ENCODE measurements at regions not wholly inside any gene's neighbourhood (a gene's known extent, or its start where the extent isn't known, plus 50 kb on each side); places are given as distances from the start of the nearest gene placed in this dataset.

- Mint-ChIP-seq H3K4me3 (no peak overlapping the region), H3K9me3 (no peaks in the 10 kb centered on the region), H3K4me1 (ENCODE audit: low read depth in 2 of 2) (no peaks in the 10 kb centered on the region), H3K36me3 (no peaks in the 10 kb centered on the region), H3K27me3 (peaks cover 12 to 17% of the 10 kb centered on the region in 2 donors), H3K27ac (no peak overlapping the region)
- ATAC-seq: no peak
- DNase-seq (ENCODE audit: low spot score): no peak
Measured at GRCh38 chr20:40463171-40463570, 225.9 kb downstream of the MAFB start.

DNA sequence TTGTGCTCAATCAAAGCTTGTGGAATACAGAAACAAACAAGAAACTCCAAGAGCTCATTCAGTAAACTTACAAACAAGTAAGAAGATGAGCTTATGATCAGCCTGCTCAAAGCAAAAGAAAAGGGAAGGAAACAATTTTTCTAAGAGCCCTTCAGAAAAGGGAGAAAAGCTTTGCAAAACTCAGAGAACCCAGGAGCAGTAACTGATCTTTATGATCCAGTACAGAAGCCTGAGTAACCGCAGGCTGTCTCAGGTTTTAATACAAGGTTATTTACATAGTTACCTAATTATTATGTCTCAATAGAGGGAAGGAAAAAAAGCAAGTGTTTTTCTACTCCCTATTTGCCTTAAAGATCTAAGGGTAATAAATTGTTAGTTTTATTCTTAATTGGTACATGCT is 226.5 kb downstream of the MAFB start:
- Mint-ChIP-seq H3K4me1 (ENCODE audit: low read depth in 2 of 2) (no peaks in the 10 kb centered on the region), H3K9me3 (no peaks in the 10 kb centered on the region), H3K27ac (no peak overlapping the region), H3K27me3 (peaks cover 12 to 14% of the 10 kb centered on the region in 2 donors), H3K4me3 (no peak overlapping the region), H3K36me3 (no peaks in the 10 kb centered on the region)
- DNase-seq (ENCODE audit: low spot score) (no peak), ATAC-seq (no peak)

DNA sequence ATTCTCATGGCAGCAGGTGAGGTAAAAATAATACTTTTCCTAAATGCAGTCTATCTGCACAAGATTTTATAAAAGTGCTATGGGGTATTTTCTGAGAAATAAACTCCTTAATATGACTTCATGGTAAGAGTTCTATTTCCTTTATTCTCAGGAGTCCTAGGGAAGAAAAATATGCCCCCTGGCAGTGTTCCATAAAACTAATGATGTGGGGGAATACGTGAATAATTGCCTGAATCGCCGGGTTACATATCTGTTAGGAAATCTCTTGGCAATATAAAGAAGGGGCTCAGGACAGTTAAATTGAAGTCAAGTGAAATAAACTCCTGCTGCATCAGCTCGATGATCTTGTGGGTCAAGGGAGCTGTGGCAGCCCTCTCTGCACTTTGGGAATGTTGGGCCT is 229.7 kb downstream of the MAFB start:
- Mint-ChIP-seq H3K27me3 (peaks cover 13 to 20% of the 10 kb centered on the region in 2 donors), H3K9me3 (no peaks in the 10 kb centered on the region)

GRCh38 chr20:40457404-40457803 is 231.6 kb downstream of the MAFB start:
- Mint-ChIP-seq H3K27me3 (peaks cover 13 to 33% of the 10 kb centered on the region in 2 donors), H3K4me1 (ENCODE audit: low read depth in 2 of 2) (no peaks in the 10 kb centered on the region), H3K4me3 (no peak overlapping the region), H3K36me3 (no peaks in the 10 kb centered on the region), H3K9me3 (no peaks in the 10 kb centered on the region), H3K27ac (no peak overlapping the region)
- no peak for ATAC-seq
- DNase-seq (ENCODE audit: low spot score): no peak

More for the DNA sequence above, 229.7 kb downstream of the MAFB start:
- H3K4me3 Mint-ChIP-seq: no peak overlapping the region
- ATAC-seq (no peak), DNase-seq (ENCODE audit: low spot score) (no peak)
- H3K4me1 Mint-ChIP-seq (ENCODE audit: low read depth in 2 of 2): no peaks in the 10 kb centered on the region
- no peak overlapping the region for H3K27ac Mint-ChIP-seq
- no peaks in the 10 kb centered on the region for H3K36me3 Mint-ChIP-seq

DNA sequence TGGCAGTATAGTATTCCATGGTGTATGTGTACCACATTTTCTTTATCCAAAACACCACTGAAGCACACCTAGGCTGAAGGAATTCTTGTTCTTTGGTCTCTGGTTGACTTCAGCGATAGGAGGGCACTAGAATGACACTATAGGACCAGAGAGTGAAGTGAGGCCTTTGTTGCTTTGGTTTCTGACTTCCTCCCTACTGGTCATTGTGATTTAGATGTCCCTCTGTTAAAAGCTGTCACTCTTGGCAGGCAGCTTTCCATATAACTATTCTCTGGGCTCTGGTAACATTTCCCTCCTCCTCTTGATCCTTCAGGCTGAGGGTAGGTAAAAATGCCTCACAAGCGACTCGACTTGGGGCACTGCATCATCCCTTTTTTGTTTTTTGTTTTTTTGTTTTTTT is 236.3 kb downstream of the MAFB start:
- Mint-ChIP-seq H3K4me1 (ENCODE audit: low read depth in 2 of 2) (no peaks in the 10 kb centered on the region), H3K27me3 (peaks cover 2 to 25% of the 10 kb centered on the region in 2 donors), H3K9me3 (no peaks in the 10 kb centered on the region), H3K27ac (no peak overlapping the region), H3K36me3 (no peaks in the 10 kb centered on the region), H3K4me3 (no peak overlapping the region)
- DNase-seq (ENCODE audit: low spot score) (no peak), ATAC-seq (no peak)

- Mint-ChIP-seq H3K27ac (no peak overlapping the region), H3K4me1 (ENCODE audit: low read depth in 2 of 2) (no peaks in the 10 kb centered on the region), H3K36me3 (no peaks in the 10 kb centered on the region), H3K9me3 (no peaks in the 10 kb centered on the region), H3K27me3 (peaks cover 2 to 24% of the 10 kb centered on the region in 2 donors), H3K4me3 (no peak overlapping the region)
- DNase-seq (ENCODE audit: low spot score) (no peak), ATAC-seq (no peak)
Measured at GRCh38 chr20:40451552-40451951, 237.5 kb downstream of the MAFB start.

DNA sequence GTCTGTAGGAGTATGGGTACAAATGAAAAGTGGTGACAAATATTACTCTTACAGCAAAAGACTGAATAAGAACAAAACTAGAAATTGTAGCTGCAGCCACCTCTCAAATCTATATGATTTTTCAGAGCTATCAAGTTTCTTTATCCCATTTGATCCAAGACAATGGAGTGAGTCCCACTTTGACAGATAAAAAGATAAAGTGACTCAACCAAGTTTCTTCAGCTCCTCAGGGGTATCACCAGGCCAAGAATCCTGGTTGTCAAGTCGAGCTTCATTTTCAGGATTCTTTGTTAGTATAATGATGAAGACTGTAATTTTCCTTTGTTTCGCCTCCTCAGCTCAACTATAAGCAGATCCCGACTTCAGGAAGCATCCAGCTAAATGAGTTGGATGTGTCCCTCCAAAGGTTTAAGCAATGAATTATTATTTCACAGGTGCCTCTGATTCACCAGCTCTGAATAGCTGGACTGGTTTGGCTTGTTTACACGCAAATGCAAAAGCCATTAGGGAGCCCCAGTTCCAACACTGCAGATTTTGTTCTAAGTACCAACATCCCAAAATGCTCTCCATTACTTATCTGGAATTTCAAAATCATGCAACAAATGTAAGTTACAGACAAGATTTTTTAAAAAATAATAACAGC is 238.9 kb downstream of the MAFB start:
- H3K9me3 Mint-ChIP-seq: no peaks in the 10 kb centered on the region
- no peaks in the 10 kb centered on the region for H3K4me1 Mint-ChIP-seq (ENCODE audit: low read depth in 2 of 2)
- ATAC-seq (no peak), DNase-seq (ENCODE audit: low spot score) (no peak)
- no peak overlapping the region for H3K4me3 Mint-ChIP-seq
- no peak overlapping the region for H3K27ac Mint-ChIP-seq
- H3K36me3 Mint-ChIP-seq: no peaks in the 10 kb centered on the region
- peaks cover 2 to 18% of the 10 kb centered on the region in 2 donors for H3K27me3 Mint-ChIP-seq

GRCh38 chr20:40449144-40449690 is 239.8 kb downstream of the MAFB start:
- no peak for ATAC-seq
- peaks cover 4 to 16% of the 10 kb centered on the region in 2 donors for H3K27me3 Mint-ChIP-seq

DNA sequence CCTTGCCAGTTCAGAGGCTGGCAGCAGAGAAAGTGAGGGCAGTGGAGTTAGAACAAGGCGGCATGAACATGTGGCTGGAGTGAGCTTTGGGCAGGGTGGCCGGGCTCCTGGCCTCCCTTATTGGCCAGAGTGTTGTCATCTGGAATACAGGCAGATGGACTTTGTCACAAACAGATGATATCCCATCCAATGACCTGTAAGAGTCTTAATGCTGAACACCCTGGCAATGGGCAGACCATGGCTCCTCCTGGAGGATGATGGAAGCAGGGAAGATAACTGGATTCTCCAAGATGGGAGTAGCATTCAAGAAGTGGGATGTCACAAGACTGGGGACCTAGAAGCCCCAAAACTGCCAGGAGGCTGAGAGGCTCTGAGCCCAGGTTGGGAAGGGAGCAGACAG is 242.1 kb downstream of the MAFB start:
- Mint-ChIP-seq H3K27me3 (peaks cover 5 to 8% of the 10 kb centered on the region in 2 donors), H3K27ac (no peak overlapping the region), H3K4me3 (no peak overlapping the region), H3K36me3 (no peaks in the 10 kb centered on the region), H3K4me1 (ENCODE audit: low read depth in 2 of 2) (no peaks in the 10 kb centered on the region), H3K9me3 (no peaks in the 10 kb centered on the region)
- DNase-seq (ENCODE audit: low spot score) (no peak), ATAC-seq (no peak)

More at GRCh38 chr20:40449144-40449690, 239.8 kb downstream of the MAFB start:
- Mint-ChIP-seq H3K4me1 (ENCODE audit: low read depth in 2 of 2) (no peaks in the 10 kb centered on the region), H3K9me3 (no peaks in the 10 kb centered on the region), H3K4me3 (no peak overlapping the region), H3K27ac (no peak overlapping the region), H3K36me3 (no peaks in the 10 kb centered on the region)
- DNase-seq (ENCODE audit: low spot score): no peak

GRCh38 chr20:40444516-40444915 is 244.5 kb downstream of the MAFB start:
- Mint-ChIP-seq H3K9me3 (no peaks in the 10 kb centered on the region), H3K27ac (no peak overlapping the region), H3K36me3 (no peaks in the 10 kb centered on the region), H3K4me1 (ENCODE audit: low read depth in 2 of 2) (no peaks in the 10 kb centered on the region), H3K27me3 (peaks cover 8 to 13% of the 10 kb centered on the region in 2 donors), H3K4me3 (no peak overlapping the region)
- ATAC-seq (no peak), DNase-seq (ENCODE audit: low spot score) (no peak)

- H3K36me3 Mint-ChIP-seq: no peaks in the 10 kb centered on the region
- no peak overlapping the region for H3K27ac Mint-ChIP-seq
- peaks cover 8% of the 10 kb centered on the region in 2 donors for H3K27me3 Mint-ChIP-seq
- DNase-seq (ENCODE audit: low spot score) (no peak), ATAC-seq (no peak)
- H3K4me1 Mint-ChIP-seq (ENCODE audit: low read depth in 2 of 2): no peaks in the 10 kb centered on the region
- H3K4me3 Mint-ChIP-seq: no peak overlapping the region
- H3K9me3 Mint-ChIP-seq: no peaks in the 10 kb centered on the region
Measured at GRCh38 chr20:40443753-40444152, 245.3 kb downstream of the MAFB start.

- H3K27me3 Mint-ChIP-seq: peaks cover 8% of the 10 kb centered on the region in 2 donors
- no peaks in the 10 kb centered on the region for H3K4me1 Mint-ChIP-seq (ENCODE audit: low read depth in 2 of 2)
- no peaks in the 10 kb centered on the region for H3K9me3 Mint-ChIP-seq
- ATAC-seq (peak in 1 of 2 donors; percentile 34), DNase-seq (ENCODE audit: low spot score) (no peak)
- H3K4me3 Mint-ChIP-seq: no peak overlapping the region
- H3K36me3 Mint-ChIP-seq: no peaks in the 10 kb centered on the region
- H3K27ac Mint-ChIP-seq: no peak overlapping the region
Measured at GRCh38 chr20:40442181-40442963, 246.7 kb downstream of the MAFB start.

- H3K9me3 Mint-ChIP-seq: no peaks in the 10 kb centered on the region
- H3K27me3 Mint-ChIP-seq: peaks cover 8 to 10% of the 10 kb centered on the region in 2 donors
- no peak overlapping the region for H3K27ac Mint-ChIP-seq
- ATAC-seq: no peak
- DNase-seq (ENCODE audit: low spot score): no peak
- no peaks in the 10 kb centered on the region for H3K36me3 Mint-ChIP-seq
- H3K4me3 Mint-ChIP-seq: no peak overlapping the region
- H3K4me1 Mint-ChIP-seq (ENCODE audit: low read depth in 2 of 2): no peaks in the 10 kb centered on the region
Measured at GRCh38 chr20:40441771-40442170, 247.3 kb downstream of the MAFB start.

GRCh38 chr20:40438161-40438830 is 250.7 kb downstream of the MAFB start:
- DNase-seq (ENCODE audit: low spot score) (no peak), ATAC-seq (no peak)
- Mint-ChIP-seq H3K27ac (no peak overlapping the region), H3K4me3 (no peak overlapping the region), H3K9me3 (no peaks in the 10 kb centered on the region), H3K36me3 (no peaks in the 10 kb centered on the region), H3K4me1 (ENCODE audit: low read depth in 2 of 2) (no peaks in the 10 kb centered on the region), H3K27me3 (peaks cover 3 to 13% of the 10 kb centered on the region in 2 donors)

All from natural killer cell treated with Interleukin-12 subunit alpha and Interleukin-12 subunit beta and Interleukin-15 and Interleukin-18, amount 100 ng/mL, for 72 hours (primary cell).